Kidney (tissue), 13 donors: ENCODE measurements at regions not wholly inside any gene's neighbourhood (a gene's known extent, or its start where the extent isn't known, plus 50 kb on each side); places are given as distances from the start of the nearest gene placed in this dataset.

Source experiments
- DNase-seq, 5 donors: peaks; one replicate each; pipeline ENCODE4 v3.0.0-alpha.2; 2013 to 2020
- FAIRE-seq: peaks from 2 replicates; lab custom pipeline; 2012; peaks lifted over from hg19 to GRCh38; lab: Jason Lieb, UNC
- H3K27ac ChIP-seq, 2 donors: one replicate each; pipeline ENCODE4 v1.7.0; 2013; ENCODE audit warnings: low read depth in 2 of 2, low read length in 2 of 2, inconsistent platforms in 1 of 2
- H3K27me3 ChIP-seq: one replicate; pipeline ENCODE4 v1.7.1; 2013; ENCODE audit warnings: low read length, inconsistent platforms; ENCODE audit not compliant: control insufficient read depth, insufficient read depth
- H3K36me3 ChIP-seq, 3 donors: one replicate each; pipeline versions ENCODE4 v1.7.0 to v1.7.1; 2013; ENCODE audit warnings: low read length in 3 of 3, control low read depth in 1 of 3, inconsistent platforms in 1 of 3; ENCODE audit not compliant: insufficient read depth in 3 of 3, control insufficient read depth in 2 of 3
- H3K4me1 ChIP-seq, 3 donors: one replicate each; pipeline versions ENCODE4 v1.7.0 to v1.7.1; 2013; ENCODE audit warnings: low read length in 3 of 3, inconsistent platforms in 1 of 3, low read depth in 1 of 3; ENCODE audit not compliant: control insufficient read depth in 2 of 3, insufficient read depth in 2 of 3
- H3K4me3 ChIP-seq, 3 donors: one replicate each; pipeline versions ENCODE4 v1.7.0 to v1.8.1; 2013; ENCODE audit warnings: low read length in 3 of 3, control low read depth in 1 of 3, inconsistent platforms in 1 of 3
- H3K9ac ChIP-seq, 3 donors: one replicate each; pipeline versions ENCODE4 v1.7.0 to v1.7.1; 2013; ENCODE audit warnings: low read length in 3 of 3, control low read depth in 1 of 3, inconsistent platforms in 1 of 3
- H3K9me3 ChIP-seq, 3 donors: one replicate each; pipeline versions ENCODE4 v1.7.0 to v1.7.1; 2013; ENCODE audit warnings: low read length in 3 of 3, control low read depth in 1 of 3, inconsistent platforms in 1 of 3; ENCODE audit not compliant: control insufficient read depth in 2 of 3, insufficient read depth in 1 of 3
- CTCF ChIP-seq: IDR thresholded peaks from 3 replicates; pipeline ENCODE4 v1.5.1; 2012; ENCODE audit warnings: mild to moderate bottlenecking, moderate library complexity, borderline replicate concordance; ENCODE audit not compliant: insufficient read depth; ENCODE audit errors: extremely low read depth
- intact Hi-C: fragments of 100-400 bp; cut with DNase I; formaldehyde crosslinking; loops from one replicate; pipeline ENCODE4 v1.11.1; 2022
- donor health status: control.
- donor health status: control.
- donor health status: control.
- donor health status: control.
- donor health status: control.
- donor health status: DM: yes; HTN: yes; CAD: no.
- donor health status: Normal renal cell carcinoma (clear cell type).

- H3K4me1 ChIP-seq: no peaks in the 10 kb centered on the region
- FAIRE-seq: no peak
- H3K27me3 ChIP-seq: no peaks in the 10 kb centered on the region
- H3K9ac ChIP-seq: no peak overlapping the region
- DNase-seq: no peak
- H3K9me3 ChIP-seq: no peaks in the 10 kb centered on the region
- no peak for TF ChIP-seq CTCF
- no peak overlapping the region for H3K4me3 ChIP-seq
- intact Hi-C loops: no loop called here
- no peaks in the 10 kb centered on the region for H3K36me3 ChIP-seq
- H3K27ac ChIP-seq: no peak overlapping the region
Observed at GRCh38 chr3:96705895-96706294, 108.5 kb upstream of the EPHA6 start.

- Histone ChIP-seq H3K9me3 (no peaks in the 10 kb centered on the region), H3K9ac (no peak overlapping the region), H3K4me3 (no peak overlapping the region), H3K36me3 (no peaks in the 10 kb centered on the region), H3K27me3 (no peaks in the 10 kb centered on the region), H3K4me1 (no peaks in the 10 kb centered on the region), H3K27ac (no peak overlapping the region)
- TF ChIP-seq CTCF: no peak
- DNase-seq (no peak), FAIRE-seq (no peak)
- intact Hi-C loops: no loop called here
Observed at GRCh38 chr3:96706509-96706908, 107.9 kb upstream of the EPHA6 start.

GRCh38 chr3:96711816-96712215 lies 102.6 kb upstream of the EPHA6 start:
- Histone ChIP-seq H3K9me3 (no peaks in the 10 kb centered on the region), H3K9ac (no peak overlapping the region), H3K36me3 (no peaks in the 10 kb centered on the region), H3K27ac (no peak overlapping the region), H3K27me3 (no peaks in the 10 kb centered on the region), H3K4me1 (no peaks in the 10 kb centered on the region), H3K4me3 (no peak overlapping the region)
- FAIRE-seq (no peak), DNase-seq (no peak)
- intact Hi-C loops: no loop called here
- no peak for TF ChIP-seq CTCF

GRCh38 chr3:96712792-96713191 lies 101.6 kb upstream of the EPHA6 start:
- Histone ChIP-seq H3K27ac (no peak overlapping the region), H3K36me3 (no peaks in the 10 kb centered on the region), H3K4me3 (no peak overlapping the region), H3K9me3 (no peaks in the 10 kb centered on the region), H3K9ac (no peak overlapping the region), H3K27me3 (no peaks in the 10 kb centered on the region), H3K4me1 (no peaks in the 10 kb centered on the region)
- intact Hi-C loops: no loop called here
- DNase-seq (no peak), FAIRE-seq (no peak)
- TF ChIP-seq CTCF: no peak
